Sigmoid colon (tissue), 6 donors: ENCODE measurements at regions not wholly inside any gene's neighbourhood (a gene's known extent, or its start where the extent isn't known, plus 50 kb on each side); places are given as distances from the start of the nearest gene placed in this dataset.

Source experiments
- DNase-seq: peaks from one replicate; pipeline ENCODE4 v3.0.0-alpha.2; 2019
- H3K27ac ChIP-seq, 4 donors: fragments of 200-600 bp; sonication (generic); one replicate each; pipeline ENCODE4 v1.5.1; 2016 to 2019; ENCODE audit warnings: mild to moderate bottlenecking in 1 of 4
- H3K27me3 ChIP-seq, 3 donors: fragments of 200-600 bp; sonication (generic); one replicate each; pipeline ENCODE4 v1.5.1; 2019; ENCODE audit warnings: mild to moderate bottlenecking in 1 of 3
- H3K36me3 ChIP-seq, 4 donors: fragments of 200-600 bp; sonication (generic); one replicate each; pipeline ENCODE4 v1.5.1; 2016 to 2019
- H3K4me1 ChIP-seq, 4 donors: fragments of 200-600 bp; sonication (generic); one replicate each; pipeline ENCODE4 v1.5.1; 2017 to 2019
- H3K4me3 ChIP-seq, 4 donors: fragments of 200-600 bp; sonication (generic); one replicate each; pipeline ENCODE4 v1.5.1; 2017 to 2019; ENCODE audit warnings: mild to moderate bottlenecking in 2 of 4, moderate library complexity in 1 of 4
- H3K9me3 ChIP-seq, 4 donors: fragments of 200-600 bp in 3 of 4; sonication (generic) in 3 of 4; one replicate each; pipeline versions ENCODE4 v1.5.1 to v1.6.1; 2013 to 2019
- CTCF ChIP-seq, 4 experiments: fragments of 450-650 bp in 3 of 4; fragments of 200-600 bp in 1 of 4; IDR thresholded peaks; one replicate each; pipeline ENCODE4 v1.5.1; 2016 to 2019; ENCODE audit warnings: antibody characterized with exemption in 4 of 4, mild to moderate bottlenecking in 3 of 4, moderate library complexity in 2 of 4
- EP300 ChIP-seq, 4 donors: sonication (generic); formaldehyde crosslinking; IDR thresholded peaks; one replicate each; pipeline ENCODE4 v1.6.1; 2017; ENCODE audit warnings: antibody characterized with exemption in 4 of 4
- POLR2A ChIP-seq, 2 donors: fragments of 450-650 bp; IDR thresholded peaks; one replicate each; pipeline ENCODE4 v1.6.1; 2016; ENCODE audit warnings: antibody characterized with exemption in 2 of 2, mild to moderate bottlenecking in 2 of 2, moderate library complexity in 2 of 2
- POLR2AphosphoS5 ChIP-seq, 4 donors: sonication (generic); formaldehyde crosslinking; IDR thresholded peaks; one replicate each; pipeline ENCODE4 v1.6.1; 2017; ENCODE audit warnings: antibody characterized with exemption in 4 of 4
- WGBS, 2 donors: extraction: QIAGEN DNeasy Blood & Tissue Kit; methylation state at CpG; one replicate each; pipeline ENCODE4 v1.1.7; 2013; 5-methylcytosine and 5-hydroxymethylcytosine counted together
- intact Hi-C: fragments of 100-400 bp; cut with DNase I; formaldehyde crosslinking; loops from one replicate; pipeline ENCODE4 v1.15.1; 2023
- donor health status: healthy with polysubstance abuse.
- donor health status: healthy.

DNA sequence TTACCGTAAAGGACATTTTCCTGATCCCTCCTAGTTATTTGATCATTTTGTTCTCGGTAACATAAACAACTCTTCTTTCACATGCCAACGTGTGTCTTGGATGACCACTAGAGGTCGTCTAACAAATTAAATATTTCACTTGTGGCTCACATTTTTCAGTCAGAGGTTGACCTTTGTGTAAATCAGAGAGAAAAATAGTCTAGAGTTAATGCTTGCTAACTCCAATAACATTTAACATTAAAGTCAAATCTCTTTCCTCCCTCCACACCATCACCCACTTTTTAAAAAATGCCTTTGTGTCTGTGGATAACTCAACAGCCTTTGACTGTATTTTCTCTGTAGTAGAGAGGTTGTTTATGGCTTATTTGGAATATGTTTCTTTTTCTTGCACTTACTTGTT is 220.5 kb upstream of the B3GALT2 start:
- no peak for TF ChIP-seq POLR2AphosphoS5 (IDR thresholded peaks at IDR 0.05)
- no peak for TF ChIP-seq EP300 (IDR thresholded peaks at IDR 0.05)
- TF ChIP-seq CTCF (IDR thresholded peaks at IDR 0.05), result peak in 3 of 4 experiments; percentile 54 to 69 (median 56)
- no peak for TF ChIP-seq POLR2A (IDR thresholded peaks at IDR 0.05)
- intact Hi-C loops, result loop anchor here (10.0 kb wide), 1 partner anchor 932 kb away; no protein-coding TSS in a partner anchor
- no peaks in the 10 kb centered on the region for H3K27me3 ChIP-seq

GRCh38 chr1:193404236-193404635 is 217.8 kb upstream of the B3GALT2 start:
- no peak overlapping the region for H3K4me3 ChIP-seq
- H3K27me3 ChIP-seq, result no peaks in the 10 kb centered on the region
- H3K9me3 ChIP-seq, result no peaks in the 10 kb centered on the region
- no peak overlapping the region for H3K27ac ChIP-seq
- 96 to 99% methylated on average over 2 of the region's 2 CpGs for WGBS, 2 donors
- H3K36me3 ChIP-seq, result no peaks in the 10 kb centered on the region
- TF ChIP-seq CTCF (IDR thresholded peaks at IDR 0.05) (no peak), POLR2A (IDR thresholded peaks at IDR 0.05) (no peak), POLR2AphosphoS5 (IDR thresholded peaks at IDR 0.05) (no peak), EP300 (IDR thresholded peaks at IDR 0.05) (no peak)
- no peak for DNase-seq
- intact Hi-C loops, result loop anchor here (10.0 kb wide), 1 partner anchor 929 kb away; no protein-coding TSS in a partner anchor
- peaks cover 0 to 23% (median 20%) of the 10 kb centered on the region in 4 donors for H3K4me1 ChIP-seq

More for the DNA sequence above, 220.5 kb upstream of the B3GALT2 start:
- no peak for DNase-seq
- Histone ChIP-seq H3K9me3 (no peaks in the 10 kb centered on the region), H3K4me1 (peaks cover 0 to 27% (median 22%) of the 10 kb centered on the region in 4 donors), H3K4me3 (no peak overlapping the region), H3K27ac (peak overlapping the region in 3 of 4 donors; percentile 17 to 50 (median 36)), H3K36me3 (no peaks in the 10 kb centered on the region)
- 2 to 5% methylated on average over 4 of the region's 4 CpGs for WGBS, 2 donors

- Histone ChIP-seq H3K27ac (no peak overlapping the region), H3K9me3 (no peaks in the 10 kb centered on the region), H3K36me3 (no peaks in the 10 kb centered on the region), H3K4me3 (no peak overlapping the region), H3K27me3 (no peaks in the 10 kb centered on the region), H3K4me1 (peaks cover 0 to 12% (median 11%) of the 10 kb centered on the region in 4 donors)
- intact Hi-C loops, result loop anchor here (10.0 kb wide), 1 partner anchor 928 kb away; no protein-coding TSS in a partner anchor
- no peak for TF ChIP-seq POLR2AphosphoS5 (IDR thresholded peaks at IDR 0.05)
- TF ChIP-seq POLR2A (IDR thresholded peaks at IDR 0.05), result no peak
- TF ChIP-seq EP300 (IDR thresholded peaks at IDR 0.05), result no peak
- TF ChIP-seq CTCF (IDR thresholded peaks at IDR 0.05), result no peak
- DNase-seq, result no peak
- WGBS, 2 donors, result 89 to 93% methylated on average over 2 of the region's 2 CpGs
These were observed 216.6 kb upstream of the B3GALT2 start for GRCh38 chr1:193402977-193403376.

DNA sequence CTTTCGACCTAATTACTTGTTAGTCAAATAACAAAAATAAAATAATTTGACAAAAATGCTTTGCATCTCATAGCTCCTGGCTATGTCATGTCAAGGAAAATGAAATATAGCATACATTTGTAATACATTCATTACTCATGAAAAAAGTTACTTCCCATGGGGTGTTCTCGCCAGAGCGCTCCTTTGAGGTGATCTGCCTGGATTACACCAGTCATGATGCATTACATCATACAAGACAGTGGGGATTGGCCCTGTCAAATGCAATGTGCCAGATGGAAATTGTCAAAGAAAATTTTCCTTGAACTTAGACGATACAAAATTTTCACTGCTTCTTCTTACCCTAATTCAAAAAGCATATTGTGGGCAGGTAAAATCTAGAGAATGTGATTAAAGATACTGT is 215.6 kb upstream of the B3GALT2 start:
- intact Hi-C loops, result loop anchor here (10.0 kb wide), 1 partner anchor 927 kb away; no protein-coding TSS in a partner anchor
- H3K4me1 ChIP-seq, result peaks cover 0 to 7% (median 5%) of the 10 kb centered on the region in 4 donors

More for the DNA sequence above, 215.6 kb upstream of the B3GALT2 start:
- Histone ChIP-seq H3K9me3 (no peaks in the 10 kb centered on the region), H3K36me3 (no peaks in the 10 kb centered on the region), H3K27me3 (no peaks in the 10 kb centered on the region), H3K4me3 (no peak overlapping the region), H3K27ac (no peak overlapping the region)
- WGBS, 2 donors, result 94 to 98% methylated on average over 4 of the region's 4 CpGs
- no peak for DNase-seq
- TF ChIP-seq EP300 (IDR thresholded peaks at IDR 0.05), result no peak
- no peak for TF ChIP-seq POLR2A (IDR thresholded peaks at IDR 0.05)
- TF ChIP-seq CTCF (IDR thresholded peaks at IDR 0.05), result no peak
- no peak for TF ChIP-seq POLR2AphosphoS5 (IDR thresholded peaks at IDR 0.05)
